ENCODE measurements at regions not wholly inside any gene's neighbourhood (a gene's known extent, or its start where the extent isn't known, plus 50 kb on each side); places are given as distances from the start of the nearest gene placed in this dataset.
"Not testable (repeated sequence)": the region's sequence is repeated elsewhere in the genome, so short reads cannot be mapped to it uniquely, and the experiment has no call there.

DNA sequence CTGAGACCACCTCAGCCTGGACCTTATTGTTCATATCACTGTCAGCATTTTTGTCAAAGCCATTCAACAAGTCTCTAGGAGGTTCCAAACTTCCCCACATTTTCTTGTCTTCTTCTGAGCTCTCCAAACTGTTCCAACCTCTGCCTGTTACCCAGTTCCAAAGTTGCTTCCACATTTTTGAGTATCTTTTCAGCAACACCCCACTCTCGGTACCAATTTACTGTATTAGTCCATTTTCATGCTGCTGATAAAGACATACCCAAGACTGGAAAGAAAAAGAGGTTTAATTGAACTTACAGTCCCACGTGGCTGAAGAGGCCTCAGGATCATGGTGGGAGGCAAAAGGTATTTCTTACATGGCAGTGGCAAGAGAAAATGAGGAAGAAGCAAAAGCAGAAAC is 111.5 kb upstream of the MDM1 start:
- TF ChIP-seq, protein P1, sequence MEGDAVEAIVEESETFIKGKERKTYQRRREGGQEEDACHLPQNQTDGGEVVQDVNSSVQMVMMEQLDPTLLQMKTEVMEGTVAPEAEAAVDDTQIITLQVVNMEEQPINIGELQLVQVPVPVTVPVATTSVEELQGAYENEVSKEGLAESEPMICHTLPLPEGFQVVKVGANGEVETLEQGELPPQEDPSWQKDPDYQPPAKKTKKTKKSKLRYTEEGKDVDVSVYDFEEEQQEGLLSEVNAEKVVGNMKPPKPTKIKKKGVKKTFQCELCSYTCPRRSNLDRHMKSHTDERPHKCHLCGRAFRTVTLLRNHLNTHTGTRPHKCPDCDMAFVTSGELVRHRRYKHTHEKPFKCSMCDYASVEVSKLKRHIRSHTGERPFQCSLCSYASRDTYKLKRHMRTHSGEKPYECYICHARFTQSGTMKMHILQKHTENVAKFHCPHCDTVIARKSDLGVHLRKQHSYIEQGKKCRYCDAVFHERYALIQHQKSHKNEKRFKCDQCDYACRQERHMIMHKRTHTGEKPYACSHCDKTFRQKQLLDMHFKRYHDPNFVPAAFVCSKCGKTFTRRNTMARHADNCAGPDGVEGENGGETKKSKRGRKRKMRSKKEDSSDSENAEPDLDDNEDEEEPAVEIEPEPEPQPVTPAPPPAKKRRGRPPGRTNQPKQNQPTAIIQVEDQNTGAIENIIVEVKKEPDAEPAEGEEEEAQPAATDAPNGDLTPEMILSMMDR (IDR thresholded peaks at IDR 0.05; ENCODE audit: low read length): not testable (repeated sequence)
- TF ChIP-seq EZH2 (IDR thresholded peaks at IDR 0.05; ENCODE audit: borderline replicate concordance, low read length): not testable (repeated sequence)
